Prostate gland (tissue), 2 donors: ENCODE measurements at regions not wholly inside any gene's neighbourhood (a gene's known extent, or its start where the extent isn't known, plus 50 kb on each side); places are given as distances from the start of the nearest gene placed in this dataset.

ENCODE experiments used
- DNase-seq: peaks from one replicate; pipeline ENCODE4 v3.0.0-alpha.2; 2019; ENCODE audit warnings: low spot score
- H3K27ac ChIP-seq, 2 donors: fragments of 200-600 bp; sonication (generic); 2 replicates each; pipeline ENCODE4 v1.5.1; 2017 to 2019
- H3K27me3 ChIP-seq: fragments of 200-600 bp; sonication (generic); replicated peaks from 2 replicates; pipeline ENCODE4 v1.5.1; 2019; ENCODE audit not compliant: insufficient read depth
- H3K36me3 ChIP-seq, 2 donors: fragments of 200-600 bp; sonication (generic); 1 replicate in 1 of 2; 2 replicates in 1 of 2; pipeline versions ENCODE4 v1.5.1 to v1.8.1; 2017 to 2019
- H3K4me1 ChIP-seq: fragments of 200-600 bp; sonication (generic); replicated peaks from 2 replicates; pipeline ENCODE4 v1.5.1; 2019
- H3K4me3 ChIP-seq, 2 donors: fragments of 200-600 bp; sonication (generic); 2 replicates each; pipeline ENCODE4 v1.5.1; 2017 to 2019
- H3K9me3 ChIP-seq: fragments of 200-600 bp; sonication (generic); 2 replicates; pipeline ENCODE4 v1.5.1; 2017
- POLR2A ChIP-seq: fragments of 450-650 bp; IDR thresholded peaks from one replicate; pipeline ENCODE4 v1.6.1; 2016; ENCODE audit warnings: antibody characterized with exemption, mild to moderate bottlenecking
- POLR2AphosphoS5 ChIP-seq: sonication (generic); formaldehyde crosslinking; IDR thresholded peaks from one replicate; pipeline ENCODE4 v1.6.1; 2017; ENCODE audit warnings: antibody characterized with exemption
- WGBS: methylation state at CpG from one replicate; pipeline ENCODE4 v1.1.5; 2018; 5-methylcytosine and 5-hydroxymethylcytosine counted together
- intact Hi-C: fragments of 100-400 bp; cut with DNase I; formaldehyde crosslinking; loops from one replicate; pipeline ENCODE4 v1.14.2; 2022
- TF ChIP-seq, protein P1 (sequence below), 4 experiments: fragments of 200-600 bp in 2 of 4; fragments of 450-650 bp in 2 of 4; sonication (generic) in 2 of 4; IDR thresholded peaks; 1 replicate in 3 of 4; 2 replicates in 1 of 4; pipeline ENCODE4 v1.5.1; 2016 to 2019; ENCODE audit warnings: antibody characterized with exemption in 4 of 4, mild to moderate bottlenecking in 2 of 4, moderate library complexity in 2 of 4

DNA sequence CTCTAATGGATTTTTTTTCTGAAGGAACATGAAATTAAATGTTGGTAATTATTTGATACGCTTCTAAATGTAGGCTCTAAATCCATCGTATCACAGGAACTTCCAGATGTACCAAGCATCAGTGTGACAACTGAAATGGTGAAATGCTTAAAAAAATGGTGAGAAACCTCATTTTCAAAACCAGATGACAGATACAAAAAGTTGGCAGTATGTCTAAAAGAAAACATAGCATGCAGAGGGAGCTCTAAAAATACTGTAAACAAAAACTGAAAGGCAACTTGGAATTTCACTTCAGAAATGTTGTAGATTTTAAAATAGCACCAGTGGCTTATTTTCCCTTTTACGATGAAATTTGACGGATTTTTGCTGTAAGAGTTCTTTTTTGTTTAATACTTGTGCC lies 1043.6 kb upstream of the WWC1 start:
- intact Hi-C loops = no loop called here
- H3K9me3 ChIP-seq = no peaks in the 10 kb centered on the region
- no peaks in the 10 kb centered on the region for H3K36me3 ChIP-seq
- 80% methylated on average over 4 of the region's 4 CpGs for WGBS
- no peaks in the 10 kb centered on the region for H3K27me3 ChIP-seq
- H3K27ac ChIP-seq = no peak overlapping the region
- no peaks in the 10 kb centered on the region for H3K4me1 ChIP-seq
- no peak for TF ChIP-seq POLR2AphosphoS5
- no peak for TF ChIP-seq POLR2A
- TF ChIP-seq, protein P1, sequence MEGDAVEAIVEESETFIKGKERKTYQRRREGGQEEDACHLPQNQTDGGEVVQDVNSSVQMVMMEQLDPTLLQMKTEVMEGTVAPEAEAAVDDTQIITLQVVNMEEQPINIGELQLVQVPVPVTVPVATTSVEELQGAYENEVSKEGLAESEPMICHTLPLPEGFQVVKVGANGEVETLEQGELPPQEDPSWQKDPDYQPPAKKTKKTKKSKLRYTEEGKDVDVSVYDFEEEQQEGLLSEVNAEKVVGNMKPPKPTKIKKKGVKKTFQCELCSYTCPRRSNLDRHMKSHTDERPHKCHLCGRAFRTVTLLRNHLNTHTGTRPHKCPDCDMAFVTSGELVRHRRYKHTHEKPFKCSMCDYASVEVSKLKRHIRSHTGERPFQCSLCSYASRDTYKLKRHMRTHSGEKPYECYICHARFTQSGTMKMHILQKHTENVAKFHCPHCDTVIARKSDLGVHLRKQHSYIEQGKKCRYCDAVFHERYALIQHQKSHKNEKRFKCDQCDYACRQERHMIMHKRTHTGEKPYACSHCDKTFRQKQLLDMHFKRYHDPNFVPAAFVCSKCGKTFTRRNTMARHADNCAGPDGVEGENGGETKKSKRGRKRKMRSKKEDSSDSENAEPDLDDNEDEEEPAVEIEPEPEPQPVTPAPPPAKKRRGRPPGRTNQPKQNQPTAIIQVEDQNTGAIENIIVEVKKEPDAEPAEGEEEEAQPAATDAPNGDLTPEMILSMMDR (IDR thresholded peaks at IDR 0.05) = no peak
- H3K4me3 ChIP-seq = no peak overlapping the region
- no peak for DNase-seq

DNA sequence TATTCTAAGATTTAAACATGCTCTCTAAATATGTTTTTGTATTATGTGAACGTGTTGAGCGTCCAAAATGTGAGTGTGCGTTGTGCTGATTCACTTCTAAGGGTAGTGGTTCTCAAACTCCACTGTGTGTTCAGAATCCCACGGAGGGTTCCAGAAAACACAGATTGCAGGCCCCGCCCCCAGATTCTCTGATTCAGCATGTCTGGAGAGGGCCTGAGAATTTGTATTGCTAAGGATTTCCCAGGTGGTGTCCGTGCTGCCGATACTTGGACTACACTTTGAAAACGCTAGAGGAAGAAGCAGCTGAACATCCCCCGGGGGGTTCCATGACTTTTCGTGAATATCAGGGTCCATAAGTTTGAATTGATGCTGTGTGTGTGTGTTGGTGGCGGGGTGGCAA lies 1043.2 kb upstream of the WWC1 start:
- H3K4me3 ChIP-seq = no peak overlapping the region
- no peaks in the 10 kb centered on the region for H3K9me3 ChIP-seq
- intact Hi-C loops = no loop called here
- no peaks in the 10 kb centered on the region for H3K4me1 ChIP-seq
- no peaks in the 10 kb centered on the region for H3K27me3 ChIP-seq
- 86% methylated on average over 11 of the region's 11 CpGs for WGBS
- no peaks in the 10 kb centered on the region for H3K36me3 ChIP-seq
- H3K27ac ChIP-seq = no peak overlapping the region
- TF ChIP-seq POLR2A = no peak
- TF ChIP-seq POLR2AphosphoS5 = no peak
- TF ChIP-seq, protein P1 (IDR thresholded peaks at IDR 0.05) = no peak
- DNase-seq = no peak

DNA sequence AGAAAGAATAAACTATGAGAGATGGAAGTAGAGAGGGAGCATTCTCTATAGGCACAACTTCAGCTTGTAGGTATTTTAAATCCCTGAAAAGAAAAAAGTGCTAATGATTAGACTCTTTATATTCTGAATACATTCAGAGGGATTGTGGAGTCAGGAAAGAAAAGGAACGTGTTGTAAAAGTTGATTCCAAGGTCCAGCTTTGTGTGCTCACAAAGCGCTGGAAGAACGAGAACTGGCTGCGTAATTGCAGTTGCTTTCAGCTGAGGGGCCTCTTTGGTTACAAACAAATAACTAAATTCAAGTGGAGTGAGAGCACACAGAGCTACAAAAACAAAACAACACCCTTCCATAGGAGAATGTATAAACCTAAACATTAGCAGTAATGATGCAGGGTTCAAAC lies 1040.4 kb upstream of the WWC1 start:
- intact Hi-C loops = no loop called here
- Histone ChIP-seq H3K4me3 (no peak overlapping the region), H3K36me3 (no peaks in the 10 kb centered on the region), H3K4me1 (no peaks in the 10 kb centered on the region), H3K9me3 (no peaks in the 10 kb centered on the region), H3K27ac (no peak overlapping the region), H3K27me3 (no peaks in the 10 kb centered on the region)
- TF ChIP-seq, protein P1 (IDR thresholded peaks at IDR 0.05) = no peak
- no peak for TF ChIP-seq POLR2AphosphoS5
- 84% methylated on average over 4 of the region's 4 CpGs for whole genome bisulfite sequencing
- no peak for DNase-seq

DNA sequence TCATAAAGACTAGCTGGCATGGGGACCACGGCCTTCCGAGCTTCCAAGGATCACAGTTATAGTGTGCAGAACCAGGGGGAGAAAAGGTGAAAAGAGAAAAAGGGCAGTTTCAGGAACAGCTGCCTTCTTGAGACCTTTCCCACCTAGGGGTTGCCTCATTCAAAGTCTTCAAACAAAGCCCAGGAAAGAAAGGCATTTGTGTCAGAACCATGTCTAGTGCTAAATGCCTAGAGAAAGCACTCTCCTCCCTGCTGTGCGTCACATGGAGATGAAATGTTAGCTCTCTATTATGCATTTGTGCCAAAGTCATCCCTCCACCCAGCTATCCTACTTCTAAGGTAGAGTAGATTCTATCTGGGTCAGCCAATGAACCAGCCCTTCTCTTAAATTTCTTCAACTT lies 1037.3 kb upstream of the WWC1 start:
- no peaks in the 10 kb centered on the region for H3K4me1 ChIP-seq
- H3K27me3 ChIP-seq = no peaks in the 10 kb centered on the region
- H3K9me3 ChIP-seq = no peaks in the 10 kb centered on the region
- intact Hi-C loops = no loop called here
- no peak for DNase-seq
- H3K4me3 ChIP-seq = no peak overlapping the region
- WGBS = 91% methylated on average over 3 of the region's 3 CpGs
- H3K27ac ChIP-seq = no peak overlapping the region
- TF ChIP-seq POLR2AphosphoS5 (no peak), POLR2A (no peak)
- TF ChIP-seq, protein P1 (IDR thresholded peaks at IDR 0.05) = no peak
- no peaks in the 10 kb centered on the region for H3K36me3 ChIP-seq

DNA sequence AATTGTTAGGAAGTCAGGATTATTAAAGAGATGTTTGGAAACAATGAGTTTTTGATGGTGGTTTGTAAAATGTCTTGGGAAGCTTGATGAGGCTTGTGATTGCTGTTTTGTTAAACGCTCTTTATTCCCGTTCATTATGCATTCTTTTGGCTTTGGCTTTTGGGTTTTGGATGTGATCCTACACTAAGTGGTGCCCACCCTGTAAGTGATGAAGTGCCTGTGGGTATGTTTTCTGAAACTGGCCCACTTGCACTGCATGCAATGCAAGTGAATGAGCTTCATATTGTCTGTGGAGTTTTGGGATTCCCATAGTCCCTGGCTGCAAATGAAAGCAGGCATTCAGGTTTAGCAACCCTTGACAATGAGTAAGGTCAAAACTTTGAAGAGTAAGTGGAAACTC lies 1035.5 kb upstream of the WWC1 start:
- no peaks in the 10 kb centered on the region for H3K9me3 ChIP-seq
- no peaks in the 10 kb centered on the region for H3K27me3 ChIP-seq
- no peak overlapping the region for H3K4me3 ChIP-seq
- no peak for DNase-seq
- TF ChIP-seq POLR2A (no peak), POLR2AphosphoS5 (no peak)
- TF ChIP-seq, protein P1 (IDR thresholded peaks at IDR 0.05) = no peak
- intact Hi-C loops = no loop called here
- H3K36me3 ChIP-seq = no peaks in the 10 kb centered on the region
- no peaks in the 10 kb centered on the region for H3K4me1 ChIP-seq
- H3K27ac ChIP-seq = no peak overlapping the region
- 59% methylated on average over 2 of the region's 2 CpGs for WGBS
